ENCODE measurements at regions not wholly inside any gene's neighbourhood (a gene's known extent, or its start where the extent isn't known, plus 50 kb on each side); places are given as distances from the start of the nearest gene placed in this dataset.
"Not testable (repeated sequence)": the region's sequence is repeated elsewhere in the genome, so short reads cannot be mapped to it uniquely, and the experiment has no call there.

DNA sequence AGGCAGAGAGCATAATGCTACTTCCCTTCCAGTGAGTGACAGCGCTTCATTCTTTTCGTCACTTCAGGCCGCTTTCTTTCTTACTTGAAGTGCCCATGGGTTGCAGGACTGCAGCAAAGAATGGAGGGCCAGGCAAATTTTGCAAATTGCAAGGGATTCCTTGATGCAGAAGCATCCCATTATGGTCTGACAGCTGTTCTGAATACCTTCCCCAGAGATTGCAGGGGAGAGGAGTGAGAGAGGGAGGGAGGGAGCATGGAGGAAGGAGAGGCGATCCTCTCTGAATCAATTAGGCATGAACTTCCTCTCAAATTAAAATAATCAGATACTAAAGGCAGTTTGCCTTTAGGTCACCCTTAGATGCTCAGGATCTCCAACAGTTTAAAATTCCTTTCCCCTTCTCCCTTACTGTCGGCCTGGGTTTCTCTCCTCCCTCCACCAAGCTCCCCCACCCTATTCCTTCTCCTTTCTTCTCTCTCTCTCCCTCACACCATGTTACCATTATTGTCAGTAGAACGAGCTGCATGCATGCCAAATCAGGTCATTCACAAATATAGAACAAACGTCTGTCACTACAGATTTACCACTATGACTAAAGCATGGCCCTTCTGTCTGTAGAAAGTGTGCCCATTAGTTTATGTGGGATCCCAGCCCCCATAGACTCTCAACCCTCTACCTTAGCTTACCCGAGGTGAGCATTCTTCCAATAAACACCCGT lies 289.2 kb downstream of the CD83 start:
- no peak for DNase-seq

DNA sequence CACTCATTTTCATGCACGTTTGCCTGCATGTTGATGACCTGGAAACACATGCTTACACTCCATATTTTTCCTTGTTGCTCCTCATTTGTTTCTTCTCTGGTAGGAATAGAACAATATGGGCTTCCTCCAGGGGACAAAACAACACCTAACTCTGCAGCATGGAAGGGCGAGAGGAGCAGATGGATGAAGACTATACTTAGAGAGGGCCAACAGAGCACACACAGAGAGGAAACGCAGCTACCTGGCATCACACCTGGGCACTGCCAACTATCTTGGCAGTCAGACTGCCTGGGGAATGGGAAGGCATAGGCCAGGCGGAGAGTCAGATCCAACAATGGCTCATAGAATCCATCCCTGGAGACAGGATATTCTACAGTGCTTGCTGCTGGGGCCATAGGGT lies 290.9 kb downstream of the CD83 start:
- DNase-seq = no peak

DNA sequence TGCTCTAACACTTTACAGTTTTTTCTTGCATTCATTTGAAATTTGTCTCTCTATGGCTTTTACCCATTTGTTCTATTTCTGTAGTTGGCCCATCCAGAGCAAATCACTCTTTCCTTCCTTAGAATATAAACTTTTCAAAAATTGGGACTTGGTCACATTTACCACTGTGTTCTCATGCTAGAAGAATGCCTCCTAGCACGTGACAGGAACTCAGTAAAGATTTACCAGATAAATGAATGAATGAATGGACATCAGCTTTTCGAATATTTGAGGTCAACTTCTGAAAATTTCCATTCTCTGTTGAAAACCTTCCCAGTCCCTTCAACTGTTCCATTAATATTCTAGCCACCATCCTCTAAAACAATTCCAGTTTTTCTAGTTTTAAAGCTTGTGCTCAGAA lies 294.5 kb downstream of the CD83 start:
- no peak for DNase-seq

DNA sequence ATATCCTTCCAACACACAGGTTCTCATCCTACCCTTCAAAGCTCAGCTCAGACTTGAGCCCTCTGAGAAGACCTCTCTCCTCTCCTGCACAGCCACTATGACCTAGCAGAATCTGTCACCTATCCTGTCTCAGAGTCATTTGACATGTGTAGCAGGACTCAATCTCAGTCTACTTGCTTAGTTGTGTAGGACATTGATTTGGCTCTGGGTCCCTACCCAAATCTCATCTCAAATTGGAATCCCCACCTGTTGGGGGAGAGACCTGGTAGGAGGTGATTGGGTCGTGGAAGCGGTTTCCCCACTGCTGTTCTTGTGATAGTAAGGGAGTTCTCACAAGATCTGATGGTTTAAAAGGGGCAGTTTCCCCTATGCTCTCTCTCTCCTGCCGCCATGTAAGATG lies 297.9 kb downstream of the CD83 start:
- DNase-seq = no peak

DNA sequence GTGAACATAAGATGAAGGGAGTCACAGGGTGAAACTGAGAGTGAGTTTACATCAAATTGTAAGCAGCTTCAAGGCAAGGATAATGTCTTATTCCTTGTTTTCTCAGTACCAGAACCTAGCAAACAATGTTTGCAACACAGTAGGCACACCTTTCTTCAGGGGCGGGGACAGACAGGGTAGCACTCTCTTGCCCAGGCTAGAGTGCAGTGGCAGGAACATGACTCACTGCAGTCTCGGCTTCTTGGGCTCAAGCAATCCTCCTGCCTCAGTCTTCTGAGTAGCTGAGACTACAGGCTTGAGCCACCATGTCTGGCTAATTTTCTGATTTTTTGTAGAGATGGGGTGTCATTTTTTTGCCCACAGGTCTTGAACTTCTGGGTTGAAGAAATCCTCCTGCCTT lies 299.8 kb downstream of the CD83 start:
- DNase-seq = no peak

DNA sequence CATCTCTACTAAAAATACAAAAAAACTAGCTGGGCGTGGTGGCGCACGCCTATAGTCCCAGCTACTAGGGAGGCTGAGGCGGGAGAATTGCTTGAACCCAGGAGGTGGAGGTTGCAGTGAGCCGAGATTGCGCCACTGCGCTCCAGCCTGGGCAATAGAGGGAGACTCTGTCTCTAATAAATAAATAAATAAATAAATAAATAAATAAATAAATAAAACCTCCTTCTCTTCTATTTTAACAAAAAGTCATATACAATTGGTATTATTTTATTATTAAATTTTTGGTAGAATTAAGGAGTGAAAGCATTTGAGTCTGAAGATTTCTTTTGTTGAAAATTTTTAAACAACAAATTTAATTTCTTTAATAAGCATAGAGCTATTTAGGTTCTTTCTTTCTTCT lies 301.7 kb downstream of the CD83 start:
- DNase-seq = not testable (repeated sequence)

DNA sequence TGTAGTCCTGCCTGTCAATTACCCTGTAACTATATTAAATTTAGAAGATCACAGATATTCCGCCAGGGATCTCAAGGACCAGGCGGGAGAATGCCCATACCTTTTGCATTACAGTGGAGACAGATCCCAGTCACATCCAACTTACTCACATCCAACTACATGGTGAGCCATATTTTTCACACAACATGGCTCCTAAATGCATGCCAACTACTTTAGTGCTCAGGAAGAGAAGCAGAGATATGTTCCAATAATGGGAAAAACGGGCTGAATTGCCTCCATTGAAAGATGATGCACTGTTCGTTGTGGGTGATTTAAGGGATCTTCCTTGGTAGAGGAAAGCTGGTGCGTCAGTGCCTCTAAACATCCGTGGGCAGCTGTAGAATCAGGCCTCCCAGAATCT lies 304.5 kb downstream of the CD83 start:
- no peak for DNase-seq

DNA sequence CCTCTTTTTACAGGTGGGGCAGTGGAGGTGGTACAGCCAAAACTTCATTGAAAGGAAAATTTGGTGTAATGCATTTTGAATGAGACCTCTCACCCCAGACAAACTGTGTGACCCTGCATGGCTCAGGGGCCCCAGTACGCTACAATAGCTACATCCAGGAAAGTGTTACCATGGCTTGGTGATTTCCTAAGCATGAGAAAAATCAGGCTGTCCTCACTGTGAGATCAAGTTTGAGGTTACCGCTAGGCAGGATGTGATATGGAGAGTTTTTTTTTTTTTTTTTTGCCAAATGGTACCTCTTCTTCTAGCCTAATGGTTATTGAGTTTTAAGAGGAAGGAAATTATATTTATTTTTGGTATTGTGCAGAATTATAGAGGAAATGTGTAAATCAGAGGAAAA lies 305.3 kb downstream of the CD83 start:
- DNase-seq = no peak

DNA sequence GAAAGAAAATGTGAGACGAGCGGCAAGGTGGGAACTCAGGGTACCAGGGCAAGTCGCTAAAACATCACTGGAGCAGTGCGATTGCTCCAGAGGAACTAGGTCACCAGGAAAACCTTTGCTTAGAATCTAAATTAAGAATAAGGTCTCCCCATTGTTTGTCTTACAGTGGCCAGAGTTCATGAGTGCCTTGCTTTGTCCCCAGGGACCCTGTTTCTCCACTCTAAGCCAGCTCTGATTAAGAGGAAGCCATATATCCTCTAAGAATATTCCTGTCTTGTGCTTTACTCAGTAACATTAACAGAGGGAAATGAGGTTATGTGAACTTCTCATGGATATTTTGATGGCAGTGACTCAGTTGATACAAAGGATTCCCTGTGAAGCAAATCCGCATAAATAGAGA lies 305.8 kb downstream of the CD83 start:
- no peak for DNase-seq

DNA sequence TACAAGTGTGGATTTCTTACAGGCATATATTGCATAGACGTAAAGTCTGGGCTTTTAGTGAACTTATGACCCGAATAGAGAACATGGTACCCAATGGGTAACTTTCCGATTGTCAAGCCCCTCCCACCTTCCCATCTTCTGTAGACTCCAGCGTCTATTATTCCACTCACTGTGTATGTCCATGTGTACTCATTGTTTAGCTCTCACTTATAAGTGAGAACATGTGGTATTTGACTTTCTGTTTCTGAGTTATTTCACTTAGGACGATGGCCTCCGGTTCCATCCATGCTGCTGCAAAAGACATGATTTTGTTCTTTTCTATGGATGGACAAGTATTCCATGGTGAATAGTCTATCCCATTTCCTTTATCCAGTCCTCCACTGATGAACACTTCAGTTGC lies 306.4 kb downstream of the CD83 start:
- DNase-seq = no peak

DNA sequence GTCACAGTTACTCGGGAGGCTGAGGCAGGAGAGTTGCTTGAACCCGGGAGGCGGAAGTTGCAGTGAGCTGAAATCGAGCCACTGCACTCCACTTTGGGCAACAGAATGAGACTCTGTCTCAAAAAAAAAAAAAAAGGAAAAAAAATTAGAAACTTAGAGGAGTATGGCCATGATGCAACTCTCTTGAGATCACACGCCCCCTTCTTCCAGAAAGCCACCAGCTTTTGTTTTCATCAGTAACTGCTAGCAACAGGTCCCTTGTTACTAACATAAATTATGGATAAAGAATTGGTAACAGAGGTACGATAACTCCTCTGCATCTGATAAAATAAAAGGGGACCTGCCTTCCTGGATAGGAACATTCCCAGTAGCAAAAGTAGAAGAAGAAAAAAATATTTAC lies 308.2 kb downstream of the CD83 start:
- DNase-seq = no peak

DNA sequence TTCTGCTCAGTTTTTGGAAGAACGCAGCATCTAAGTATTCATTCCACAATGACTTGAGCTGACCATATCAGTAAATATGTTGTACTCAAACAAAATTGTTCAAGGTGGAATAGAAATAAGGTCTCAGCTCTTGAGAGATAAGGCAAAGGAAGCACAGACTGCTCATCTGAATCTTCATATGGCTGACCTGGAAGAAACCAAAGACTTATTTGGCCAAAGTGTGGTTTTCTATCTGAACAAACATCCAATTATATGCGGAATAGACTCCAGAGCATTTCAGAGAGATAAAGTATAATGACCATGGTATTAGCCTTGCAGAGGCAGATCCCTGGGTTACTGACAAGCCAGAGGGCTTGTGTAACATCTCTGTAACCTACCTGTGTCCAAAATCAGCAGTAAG lies 308.7 kb downstream of the CD83 start:
- DNase-seq = no peak

DNA sequence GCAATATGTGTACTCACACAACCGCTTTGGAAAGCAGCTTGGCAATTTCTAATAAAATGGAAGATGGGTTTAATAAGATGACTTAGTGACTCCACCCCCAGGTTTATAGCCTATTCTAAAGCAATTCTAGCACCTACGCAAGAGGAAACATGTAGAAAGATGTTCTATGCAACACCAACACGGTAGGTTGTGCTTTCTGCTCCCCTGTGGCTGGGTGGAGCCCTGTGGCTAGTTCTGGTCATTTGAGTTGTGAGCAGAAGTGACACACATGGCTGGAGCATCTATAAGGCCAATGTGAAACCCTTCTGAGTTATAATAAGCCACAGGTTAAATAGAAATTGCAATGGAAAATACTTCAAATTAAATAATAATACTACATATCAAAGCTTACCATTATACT lies 310.7 kb downstream of the CD83 start:
- DNase-seq = no peak

DNA sequence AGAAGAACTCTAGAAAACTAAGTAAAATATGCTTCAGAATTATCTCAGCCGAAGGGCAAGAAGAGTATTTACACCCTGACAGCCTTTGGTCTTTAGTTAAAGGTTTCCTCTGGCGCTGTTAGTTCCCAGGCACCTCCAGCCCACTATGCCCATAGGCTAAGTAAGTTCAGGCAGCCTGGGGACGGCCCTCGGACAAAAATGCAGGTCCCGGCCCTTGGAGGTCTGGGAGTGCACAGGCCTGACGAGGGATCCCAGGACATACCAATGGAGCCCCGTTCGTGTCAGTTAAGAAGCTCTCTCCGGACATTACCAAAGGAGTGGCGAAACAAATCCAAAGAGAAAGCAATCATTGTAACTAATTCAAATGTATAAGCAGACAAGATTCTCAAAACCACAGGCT lies 311.8 kb downstream of the CD83 start:
- DNase-seq = no peak

DNA sequence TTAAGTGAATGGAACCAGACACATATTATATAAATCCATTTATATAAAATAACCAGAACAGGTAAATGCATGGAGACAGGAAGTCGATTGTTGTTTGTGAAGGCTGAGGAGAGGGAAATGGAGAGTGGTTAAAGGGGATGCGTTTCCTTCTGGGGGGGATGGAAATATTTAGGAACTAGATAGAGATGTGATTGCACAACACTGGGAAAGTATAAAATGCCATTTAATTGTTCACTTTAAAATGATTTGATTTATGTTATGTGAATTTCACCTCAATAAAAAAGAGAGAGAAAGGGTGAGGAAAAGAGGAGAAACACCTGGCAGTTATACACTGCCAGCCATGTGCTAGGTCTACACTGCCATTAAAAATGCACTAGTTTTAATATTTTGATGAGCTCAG lies 312.6 kb downstream of the CD83 start:
- no peak for DNase-seq

DNA sequence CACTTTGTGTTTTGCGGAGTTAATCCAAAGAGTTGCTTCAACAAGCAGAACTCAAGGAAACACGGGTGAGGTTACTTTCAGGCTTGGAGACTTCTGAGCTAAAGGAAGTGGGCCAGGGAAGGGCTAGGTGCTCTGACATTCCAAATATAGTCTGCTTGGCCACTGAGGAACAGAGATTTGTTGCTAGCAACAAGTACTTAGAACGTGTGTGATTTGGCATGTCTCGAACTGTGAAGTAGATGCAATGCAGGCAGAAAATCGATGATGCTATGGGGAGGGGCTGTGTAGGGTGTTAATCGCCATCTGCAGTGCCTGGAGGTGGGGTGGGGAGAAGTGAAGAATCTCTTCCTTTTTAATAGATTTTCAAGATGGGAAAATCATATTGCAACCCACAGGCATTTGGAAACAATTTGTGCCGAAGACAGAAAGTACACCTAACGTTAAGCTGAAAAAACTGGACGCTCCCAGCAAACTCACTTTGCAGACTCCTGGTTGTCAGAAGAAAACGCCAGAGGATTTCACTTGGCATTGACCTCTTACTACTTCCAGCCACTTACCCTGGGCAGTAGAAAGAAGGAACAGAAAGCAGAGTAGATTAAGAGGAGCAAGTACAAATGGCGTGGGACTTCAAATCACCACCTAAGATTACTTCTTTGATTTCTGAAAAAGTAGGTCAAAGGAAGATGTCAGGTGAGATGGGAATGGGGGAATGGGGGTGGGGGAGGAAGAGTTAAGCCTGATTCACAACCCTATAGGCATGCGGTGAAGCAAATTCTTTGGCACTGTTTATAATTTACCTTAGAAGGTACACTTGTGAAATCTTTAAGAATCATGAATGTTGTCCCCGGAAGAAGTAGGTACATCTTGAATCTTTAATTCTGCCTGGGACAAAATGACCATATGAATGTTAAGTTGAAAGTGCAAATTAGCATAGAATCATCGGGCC lies 314.1 kb downstream of the CD83 start:
- no peak for DNase-seq

DNA sequence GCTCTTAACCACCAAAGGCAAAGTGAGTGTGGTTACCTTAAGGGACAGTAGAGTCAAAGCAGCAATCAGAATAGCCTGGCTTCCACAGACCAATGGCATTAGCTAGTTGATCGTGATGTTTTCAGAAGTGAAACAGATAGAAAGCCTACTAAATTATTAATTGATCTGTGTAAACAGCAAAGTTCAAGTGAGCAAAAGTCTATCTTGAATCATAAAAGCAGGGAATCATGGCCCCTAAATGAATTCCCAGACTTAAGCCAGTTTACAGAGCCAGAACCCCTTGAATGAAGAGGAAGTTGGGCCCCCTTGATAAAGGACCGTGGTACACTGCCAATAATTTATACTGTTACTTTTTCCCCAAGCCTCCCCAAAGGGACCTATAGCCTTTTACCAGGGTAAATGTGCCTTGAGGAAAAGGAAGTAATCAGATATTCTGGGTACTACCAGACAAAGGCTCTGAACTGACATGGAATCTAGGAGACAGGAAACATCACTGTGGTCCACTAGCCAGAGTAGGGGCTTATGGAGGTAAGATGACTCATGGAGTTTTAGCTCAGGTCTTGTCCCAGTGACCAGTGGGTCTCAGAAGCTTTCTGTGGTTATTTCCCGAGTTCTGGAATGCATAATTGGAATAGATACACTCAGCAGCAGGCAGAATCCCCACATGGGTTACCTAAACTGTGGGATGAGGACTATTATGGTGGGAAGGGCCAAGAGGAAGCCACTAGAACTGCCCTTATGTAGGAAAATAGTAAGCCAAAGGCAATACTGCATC lies 317.5 kb downstream of the CD83 start:
- no peak for DNase-seq

DNA sequence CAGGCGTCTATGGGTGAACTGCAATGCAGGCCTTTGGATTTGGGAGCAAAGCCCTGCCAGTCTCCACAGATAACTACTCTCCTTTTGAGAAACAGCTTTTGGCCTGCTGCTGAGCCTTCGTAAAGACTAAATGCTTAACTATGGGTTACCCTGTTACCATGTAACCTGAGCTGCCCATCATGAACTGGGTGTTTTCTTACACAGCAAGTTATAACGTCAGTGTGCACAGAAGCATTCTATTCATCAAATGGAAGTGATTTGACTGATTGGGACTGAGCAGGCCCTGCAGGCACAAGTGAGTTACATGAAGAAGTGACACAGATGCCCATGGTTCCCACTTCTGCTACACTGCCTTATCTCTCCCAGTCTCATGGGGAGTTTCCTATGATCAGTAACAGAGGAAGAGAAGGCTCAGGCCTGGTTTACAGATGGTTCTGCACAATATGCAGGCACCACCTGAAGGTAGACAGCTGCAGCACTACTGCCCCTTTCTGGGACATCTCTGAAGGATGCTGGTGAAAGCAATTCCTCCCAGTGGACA lies 319.1 kb downstream of the CD83 start:
- no peak for DNase-seq

DNA sequence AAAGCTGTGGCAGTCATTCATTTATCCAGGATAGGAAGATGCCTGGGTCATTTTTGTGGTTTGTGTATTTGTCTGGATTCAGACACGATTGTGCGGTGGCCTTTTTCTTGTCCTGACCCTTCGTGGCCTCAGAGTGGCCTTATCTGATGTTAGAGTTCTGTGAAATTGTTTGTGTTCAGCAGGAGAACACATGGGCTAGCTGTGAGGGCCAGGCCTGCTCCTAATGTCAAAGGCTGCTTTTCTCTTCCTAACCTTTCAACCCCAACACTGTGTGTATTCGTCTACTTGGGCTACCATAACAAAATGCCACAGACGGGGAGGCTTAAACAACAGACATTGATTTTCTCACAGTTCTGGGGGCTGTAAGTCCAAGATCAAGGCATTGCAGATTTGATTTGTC lies 321.8 kb downstream of the CD83 start:
- DNase-seq = no peak

DNA sequence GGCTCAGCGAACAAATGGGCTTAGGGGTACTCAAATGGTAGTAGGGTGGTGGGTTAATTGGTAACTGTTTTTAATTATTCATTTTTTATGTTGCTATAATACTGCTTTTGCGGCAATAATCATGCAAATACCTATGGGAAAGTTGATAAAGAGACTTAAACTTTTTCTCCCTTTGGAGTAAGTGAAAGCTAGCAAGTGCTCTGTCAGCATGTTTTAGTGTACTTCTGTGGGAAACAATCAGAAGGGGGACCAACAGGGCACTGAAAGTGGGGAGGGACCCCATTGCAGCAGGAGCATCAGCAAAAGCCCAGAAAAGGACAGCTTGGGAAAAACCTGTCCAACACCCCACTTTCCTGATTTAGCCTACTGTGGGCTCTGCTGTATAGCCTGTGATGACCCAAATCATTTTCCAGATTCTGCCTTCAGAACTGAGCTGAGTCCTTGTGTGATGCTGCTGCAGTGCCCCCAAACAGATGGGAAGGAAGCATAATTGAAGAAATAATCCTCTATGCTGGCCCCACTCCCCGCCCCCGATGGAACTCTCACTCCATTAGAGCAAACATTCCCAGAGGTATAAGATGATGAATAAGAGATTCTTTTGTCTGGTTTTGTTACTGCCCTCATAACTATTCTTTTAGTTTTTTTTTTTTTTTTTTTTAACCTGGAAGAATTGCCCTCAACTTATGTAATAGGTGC lies 322.8 kb downstream of the CD83 start:
- no peak for DNase-seq

DNA sequence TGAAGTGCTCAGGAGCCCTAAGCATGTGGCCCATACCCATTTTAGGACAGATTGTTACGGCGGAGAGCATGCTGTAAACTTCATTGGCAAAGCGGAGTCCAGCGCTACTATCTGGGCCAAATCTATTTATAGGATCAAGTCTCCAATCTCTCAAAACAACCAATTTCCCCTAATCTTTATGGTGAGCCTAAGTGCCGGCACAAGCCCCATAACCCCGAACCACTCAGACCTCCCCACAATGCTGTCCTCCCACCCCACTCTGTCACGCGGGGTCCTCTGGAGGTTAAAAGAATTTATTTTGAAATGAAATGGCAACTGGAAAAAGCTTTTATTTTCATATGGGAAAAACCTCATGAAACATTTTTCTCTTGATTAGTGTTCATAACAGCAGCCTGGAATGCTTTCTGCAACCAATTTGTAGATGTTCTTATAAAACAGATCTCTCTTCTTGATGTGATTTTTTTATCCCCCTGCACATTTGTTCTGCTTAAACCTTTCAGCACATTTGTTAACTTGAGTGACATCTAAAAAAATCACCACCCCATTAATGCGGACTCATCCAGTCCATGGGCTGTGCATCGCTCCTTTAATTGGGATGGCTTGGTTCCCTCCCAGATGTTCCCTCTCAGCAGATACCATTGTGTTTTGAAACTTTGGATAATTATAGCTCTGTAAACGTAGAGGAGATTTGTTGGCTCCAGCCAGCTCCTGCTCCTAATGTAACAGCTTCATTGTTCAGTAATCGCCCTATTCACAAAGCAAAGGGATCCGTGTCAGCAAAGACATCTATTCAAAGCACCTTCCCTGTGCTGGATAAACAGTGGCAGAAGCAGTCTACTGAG lies 323.6 kb downstream of the CD83 start:
- no peak for DNase-seq

DNA sequence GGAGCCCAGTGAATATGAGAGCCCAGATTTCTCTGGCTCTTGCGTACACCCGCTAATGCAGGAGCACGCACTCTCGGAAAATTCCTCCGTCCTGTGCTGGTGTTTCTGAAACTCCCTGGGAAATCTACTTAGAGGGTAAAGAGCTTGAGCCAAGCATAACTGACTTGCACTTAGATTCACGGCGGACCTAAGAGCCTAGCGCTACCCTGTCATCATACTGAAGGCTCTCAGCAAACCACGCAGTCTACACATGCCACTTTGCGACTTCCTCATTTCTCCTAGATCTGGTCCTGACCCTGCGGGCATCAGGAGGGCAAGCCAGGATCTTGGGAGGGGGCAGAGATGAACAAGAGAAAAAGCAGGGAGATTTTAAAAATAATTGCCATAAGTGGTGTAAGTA lies 324.7 kb downstream of the CD83 start:
- no peak for DNase-seq
